CD14-positive monocyte (primary cell): ENCODE measurements at regions not wholly inside any gene's neighbourhood (a gene's known extent, or its start where the extent isn't known, plus 50 kb on each side); places are given as distances from the start of the nearest gene placed in this dataset.
A peak's percentile ranks its signal among the peaks of the same experiment; 100 is the strongest.

Experiments used
- DNase-seq, 3 donors: peaks; one replicate each; pipeline ENCODE4 v3.0.0-alpha.2; 2011 to 2022
- H2AFZ ChIP-seq: 2 replicates; pipeline ENCODE4 v1.6.0; 2012; ENCODE audit warnings: mild to moderate bottlenecking, low read depth, low read length, inconsistent platforms; ENCODE audit not compliant: insufficient read depth, poor library complexity, severe bottlenecking
- H3K27ac ChIP-seq, 2 donors: 1 replicate in 1 of 2; 2 replicates in 1 of 2; pipeline ENCODE4 v1.5.1; 2012 to 2013; ENCODE audit warnings: low read length in 2 of 2, control low read depth in 1 of 2, inconsistent platforms in 1 of 2, low read depth in 1 of 2, mild to moderate bottlenecking in 1 of 2
- H3K27me3 ChIP-seq, 2 donors: one replicate each; pipeline versions ENCODE4 v1.6.0 to v1.6.1; 2011 to 2013; ENCODE audit warnings: low read length in 2 of 2; ENCODE audit not compliant: control insufficient read depth in 2 of 2, insufficient read depth in 2 of 2
- H3K36me3 ChIP-seq, 2 donors: replicated peaks in 1 of 2; 1 replicate in 1 of 2; 2 replicates in 1 of 2; pipeline versions ENCODE4 v1.5.1 to v1.6.1; 2012 to 2013; ENCODE audit warnings: low read length in 2 of 2, control low read depth in 1 of 2, inconsistent platforms in 1 of 2, mild to moderate bottlenecking in 1 of 2; ENCODE audit not compliant: insufficient read depth in 2 of 2, control insufficient read depth in 1 of 2
- H3K4me1 ChIP-seq, 2 donors: 1 replicate in 1 of 2; 2 replicates in 1 of 2; pipeline versions ENCODE4 v1.5.1 to v1.6.1; 2012 to 2013; ENCODE audit warnings: low read length in 2 of 2, control low read depth in 1 of 2, inconsistent platforms in 1 of 2, mild to moderate bottlenecking in 1 of 2, moderate library complexity in 1 of 2; ENCODE audit not compliant: insufficient read depth in 2 of 2, control insufficient read depth in 1 of 2
- H3K4me2 ChIP-seq: replicated peaks from 2 replicates; pipeline ENCODE3; 2012; ENCODE audit warnings: low read length, moderate library complexity, mild to moderate bottlenecking; ENCODE audit not compliant: poor library complexity, severe bottlenecking; ENCODE audit errors: extremely low read depth
- H3K4me3 ChIP-seq, 3 experiments: fragments of 200-600 bp in 1 of 3; sonication (generic) in 1 of 3; replicated peaks in 1 of 3; 1 replicate in 2 of 3; 2 replicates in 1 of 3; pipeline ENCODE4 v1.5.1; 2011 to 2013; ENCODE audit warnings: low read length in 3 of 3, mild to moderate bottlenecking in 3 of 3, control low read depth in 2 of 3, low read depth in 2 of 3, inconsistent platforms in 1 of 3, moderate library complexity in 1 of 3
- H3K79me2 ChIP-seq: 2 replicates; pipeline ENCODE4 v1.6.0; 2012; ENCODE audit warnings: mild to moderate bottlenecking, control low read depth, inconsistent platforms, low read length, moderate library complexity; ENCODE audit not compliant: insufficient read depth
- H3K9ac ChIP-seq: 2 replicates; pipeline ENCODE4 v1.6.0; 2017; ENCODE audit warnings: low read length, mild to moderate bottlenecking; ENCODE audit not compliant: insufficient read depth, poor library complexity, severe bottlenecking
- H3K9me3 ChIP-seq, 2 donors: replicated peaks in 1 of 2; 1 replicate in 1 of 2; 2 replicates in 1 of 2; pipeline versions ENCODE4 v1.5.1 to v1.6.1; 2012 to 2013; ENCODE audit warnings: low read length in 2 of 2, control low read depth in 1 of 2; ENCODE audit not compliant: control insufficient read depth in 1 of 2, insufficient read depth in 1 of 2
- H4K20me1 ChIP-seq: 2 replicates; pipeline ENCODE4 v1.6.0; 2012; ENCODE audit warnings: mild to moderate bottlenecking, low read length, control low read depth, moderate library complexity; ENCODE audit not compliant: insufficient read depth
- H3K27ac Mint-ChIP-seq, 7 donors: one replicate each; pipeline ENCODE4 v1.8.0; 2020; ENCODE audit warnings: mild to moderate bottlenecking in 7 of 7, mixed read lengths in 7 of 7, moderate library complexity in 6 of 7, inconsistent platforms in 2 of 7
- H3K27me3 Mint-ChIP-seq, 3 donors: one replicate each; pipeline ENCODE4 v1.8.0; 2021 to 2022; ENCODE audit warnings: low read depth in 3 of 3, mild to moderate bottlenecking in 3 of 3, mixed read lengths in 3 of 3, moderate library complexity in 3 of 3, inconsistent platforms in 1 of 3
- H3K36me3 Mint-ChIP-seq, 2 donors: one replicate each; pipeline ENCODE4 v1.8.0; 2020; ENCODE audit warnings: mixed read lengths in 2 of 2, inconsistent platforms in 1 of 2, mild to moderate bottlenecking in 1 of 2
- H3K4me1 Mint-ChIP-seq: one replicate; pipeline ENCODE4 v1.8.0; 2020; ENCODE audit warnings: mild to moderate bottlenecking, mixed read lengths
- H3K4me3 Mint-ChIP-seq, 2 donors: one replicate each; pipeline ENCODE4 v1.8.0; 2020; ENCODE audit warnings: mild to moderate bottlenecking in 2 of 2, mixed read lengths in 2 of 2, moderate library complexity in 1 of 2
- H3K9me3 Mint-ChIP-seq, 7 donors: one replicate each; pipeline ENCODE4 v1.8.0; 2020 to 2022; ENCODE audit warnings: mixed read lengths in 7 of 7, mild to moderate bottlenecking in 6 of 7, moderate library complexity in 6 of 7, inconsistent platforms in 2 of 7
- CTCF ChIP-seq: fragments of 200-600 bp; IDR thresholded peaks from one replicate; pipeline ENCODE4 v1.8.0; 2022; ENCODE audit warnings: antibody characterized with exemption, mild to moderate bottlenecking
- WGBS: methylation state at CpG from one replicate; pipeline ENCODE4 v1.1.5; 2013; ENCODE audit warnings: missing lambda C conversion rate; ENCODE audit not compliant: insufficient coverage; 5-methylcytosine and 5-hydroxymethylcytosine counted together
- intact Hi-C, 2 donors: fragments of 100-400 bp; cut with micrococcal nuclease; formaldehyde crosslinking; loops; one replicate each; pipeline versions ENCODE4 v1.15.0 to v1.15.1; 2023

GRCh38 chr20:53871541-53871940 is 198.9 kb downstream of the BCAS1 start:
- intact Hi-C loops = no loop called here
- no peak overlapping the region for H3K27ac ChIP-seq
- Mint-ChIP-seq H3K36me3 (no peaks in the 10 kb centered on the region), H3K27me3 (peaks cover 0 to 2% (median 1%) of the 10 kb centered on the region in 3 donors), H3K9me3 (peaks cover 0 to 6% (median 3%) of the 10 kb centered on the region in 7 donors), H3K27ac (peak overlapping the region in 1 of 7 donors; percentile 41), H3K4me3 (no peak overlapping the region), H3K4me1 (peaks cover 37% of the 10 kb centered on the region)
- no peaks in the 10 kb centered on the region for H4K20me1 ChIP-seq
- 75% methylated on average over 1 of the region's 3 CpGs for WGBS
- no peaks in the 10 kb centered on the region for H3K9me3 ChIP-seq
- peaks cover 16 to 30% of the 10 kb centered on the region in 2 donors for H3K4me1 ChIP-seq
- DNase-seq = no peak
- no peaks in the 10 kb centered on the region for H3K27me3 ChIP-seq
- TF ChIP-seq CTCF = no peak
- H3K79me2 ChIP-seq = no peaks in the 10 kb centered on the region
- H3K9ac ChIP-seq = no peak overlapping the region
- no peak overlapping the region for H3K4me3 ChIP-seq
- no peak overlapping the region for H3K4me2 ChIP-seq
- no peak overlapping the region for H2AFZ ChIP-seq
- no peaks in the 10 kb centered on the region for H3K36me3 ChIP-seq

- Histone ChIP-seq H4K20me1 (no peaks in the 10 kb centered on the region), H3K9me3 (no peaks in the 10 kb centered on the region), H3K4me3 (no peak overlapping the region), H3K4me2 (no peak overlapping the region), H3K27me3 (no peaks in the 10 kb centered on the region), H3K27ac (no peak overlapping the region), H3K36me3 (no peaks in the 10 kb centered on the region), H3K79me2 (no peaks in the 10 kb centered on the region), H3K9ac (no peak overlapping the region), H2AFZ (no peak overlapping the region), H3K4me1 (peaks cover 22 to 39% of the 10 kb centered on the region in 2 donors)
- intact Hi-C loops = no loop called here
- H3K27ac Mint-ChIP-seq = no peak overlapping the region
- no peaks in the 10 kb centered on the region for H3K36me3 Mint-ChIP-seq
- 83% methylated on average over 3 of the region's 9 CpGs for WGBS
- no peak for DNase-seq
- TF ChIP-seq CTCF = no peak
- peaks cover 0 to 2% (median 0%) of the 10 kb centered on the region in 3 donors for H3K27me3 Mint-ChIP-seq
- H3K9me3 Mint-ChIP-seq = peaks cover 0 to 4% (median 3%) of the 10 kb centered on the region in 7 donors
- H3K4me1 Mint-ChIP-seq = peaks cover 41% of the 10 kb centered on the region
- no peak overlapping the region for H3K4me3 Mint-ChIP-seq
Measured at GRCh38 chr20:53870426-53871315, 199.7 kb downstream of the BCAS1 start.
